ENCODE measurements at regions not wholly inside any gene's neighbourhood (a gene's known extent, or its start where the extent isn't known, plus 50 kb on each side); places are given as distances from the start of the nearest gene placed in this dataset.

DNA sequence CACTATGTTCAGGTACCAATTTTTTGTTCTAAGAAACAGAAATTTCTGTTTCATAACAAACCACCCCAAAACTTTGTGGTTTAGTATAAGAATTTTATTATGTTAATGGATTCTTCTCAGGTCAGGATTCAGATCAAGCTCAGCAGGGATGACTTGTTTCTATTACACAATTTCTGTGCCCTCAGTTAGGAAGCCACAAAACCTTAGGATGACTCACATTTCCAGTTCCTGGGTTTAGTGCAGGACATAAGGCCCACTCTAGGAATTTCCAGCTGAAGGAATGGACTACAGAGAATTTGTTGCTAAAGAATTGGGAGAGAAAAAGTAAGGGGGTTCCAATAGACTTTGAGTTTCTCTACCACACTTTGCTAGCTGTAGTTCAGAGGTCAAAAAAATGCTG, 629.3 kb downstream of the ANXA1 start (continued):
- TF ChIP-seq, protein P1, sequence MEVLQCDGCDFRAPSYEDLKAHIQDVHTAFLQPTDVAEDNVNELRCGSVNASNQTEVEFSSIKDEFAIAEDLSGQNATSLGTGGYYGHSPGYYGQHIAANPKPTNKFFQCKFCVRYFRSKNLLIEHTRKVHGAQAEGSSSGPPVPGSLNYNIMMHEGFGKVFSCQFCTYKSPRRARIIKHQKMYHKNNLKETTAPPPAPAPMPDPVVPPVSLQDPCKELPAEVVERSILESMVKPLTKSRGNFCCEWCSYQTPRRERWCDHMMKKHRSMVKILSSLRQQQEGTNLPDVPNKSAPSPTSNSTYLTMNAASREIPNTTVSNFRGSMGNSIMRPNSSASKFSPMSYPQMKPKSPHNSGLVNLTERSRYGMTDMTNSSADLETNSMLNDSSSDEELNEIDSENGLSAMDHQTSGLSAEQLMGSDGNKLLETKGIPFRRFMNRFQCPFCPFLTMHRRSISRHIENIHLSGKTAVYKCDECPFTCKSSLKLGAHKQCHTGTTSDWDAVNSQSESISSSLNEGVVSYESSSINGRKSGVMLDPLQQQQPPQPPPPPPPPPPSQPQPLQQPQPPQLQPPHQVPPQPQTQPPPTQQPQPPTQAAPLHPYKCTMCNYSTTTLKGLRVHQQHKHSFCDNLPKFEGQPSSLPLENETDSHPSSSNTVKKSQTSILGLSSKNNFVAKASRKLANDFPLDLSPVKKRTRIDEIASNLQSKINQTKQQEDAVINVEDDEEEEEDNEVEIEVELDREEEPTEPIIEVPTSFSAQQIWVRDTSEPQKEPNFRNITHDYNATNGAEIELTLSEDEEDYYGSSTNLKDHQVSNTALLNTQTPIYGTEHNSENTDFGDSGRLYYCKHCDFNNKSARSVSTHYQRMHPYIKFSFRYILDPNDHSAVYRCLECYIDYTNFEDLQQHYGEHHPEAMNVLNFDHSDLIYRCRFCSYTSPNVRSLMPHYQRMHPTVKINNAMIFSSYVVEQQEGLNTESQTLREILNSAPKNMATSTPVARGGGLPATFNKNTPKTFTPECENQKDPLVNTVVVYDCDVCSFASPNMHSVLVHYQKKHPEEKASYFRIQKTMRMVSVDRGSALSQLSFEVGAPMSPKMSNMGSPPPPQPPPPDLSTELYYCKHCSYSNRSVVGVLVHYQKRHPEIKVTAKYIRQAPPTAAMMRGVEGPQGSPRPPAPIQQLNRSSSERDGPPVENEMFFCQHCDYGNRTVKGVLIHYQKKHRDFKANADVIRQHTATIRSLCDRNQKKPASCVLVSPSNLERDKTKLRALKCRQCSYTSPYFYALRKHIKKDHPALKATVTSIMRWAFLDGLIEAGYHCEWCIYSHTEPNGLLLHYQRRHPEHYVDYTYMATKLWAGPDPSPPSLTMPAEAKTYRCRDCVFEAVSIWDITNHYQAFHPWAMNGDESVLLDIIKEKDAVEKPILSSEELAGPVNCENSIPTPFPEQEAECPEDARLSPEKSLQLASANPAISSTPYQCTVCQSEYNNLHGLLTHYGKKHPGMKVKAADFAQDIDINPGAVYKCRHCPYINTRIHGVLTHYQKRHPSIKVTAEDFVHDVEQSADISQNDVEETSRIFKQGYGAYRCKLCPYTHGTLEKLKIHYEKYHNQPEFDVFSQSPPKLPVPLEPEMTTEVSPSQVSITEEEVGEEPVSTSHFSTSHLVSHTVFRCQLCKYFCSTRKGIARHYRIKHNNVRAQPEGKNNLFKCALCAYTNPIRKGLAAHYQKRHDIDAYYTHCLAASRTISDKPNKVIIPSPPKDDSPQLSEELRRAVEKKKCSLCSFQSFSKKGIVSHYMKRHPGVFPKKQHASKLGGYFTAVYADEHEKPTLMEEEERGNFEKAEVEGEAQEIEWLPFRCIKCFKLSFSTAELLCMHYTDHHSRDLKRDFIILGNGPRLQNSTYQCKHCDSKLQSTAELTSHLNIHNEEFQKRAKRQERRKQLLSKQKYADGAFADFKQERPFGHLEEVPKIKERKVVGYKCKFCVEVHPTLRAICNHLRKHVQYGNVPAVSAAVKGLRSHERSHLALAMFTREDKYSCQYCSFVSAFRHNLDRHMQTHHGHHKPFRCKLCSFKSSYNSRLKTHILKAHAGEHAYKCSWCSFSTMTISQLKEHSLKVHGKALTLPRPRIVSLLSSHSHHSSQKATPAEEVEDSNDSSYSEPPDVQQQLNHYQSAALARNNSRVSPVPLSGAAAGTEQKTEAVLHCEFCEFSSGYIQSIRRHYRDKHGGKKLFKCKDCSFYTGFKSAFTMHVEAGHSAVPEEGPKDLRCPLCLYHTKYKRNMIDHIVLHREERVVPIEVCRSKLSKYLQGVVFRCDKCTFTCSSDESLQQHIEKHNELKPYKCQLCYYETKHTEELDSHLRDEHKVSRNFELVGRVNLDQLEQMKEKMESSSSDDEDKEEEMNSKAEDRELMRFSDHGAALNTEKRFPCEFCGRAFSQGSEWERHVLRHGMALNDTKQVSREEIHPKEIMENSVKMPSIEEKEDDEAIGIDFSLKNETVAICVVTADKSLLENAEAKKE (CRISPR knock-in tag; IDR thresholded peaks at IDR 0.05), result no peak
- no peak for TF ChIP-seq ZNF331 (CRISPR knock-in tag; IDR thresholded peaks at IDR 0.05; ENCODE audit: low read depth)

DNA sequence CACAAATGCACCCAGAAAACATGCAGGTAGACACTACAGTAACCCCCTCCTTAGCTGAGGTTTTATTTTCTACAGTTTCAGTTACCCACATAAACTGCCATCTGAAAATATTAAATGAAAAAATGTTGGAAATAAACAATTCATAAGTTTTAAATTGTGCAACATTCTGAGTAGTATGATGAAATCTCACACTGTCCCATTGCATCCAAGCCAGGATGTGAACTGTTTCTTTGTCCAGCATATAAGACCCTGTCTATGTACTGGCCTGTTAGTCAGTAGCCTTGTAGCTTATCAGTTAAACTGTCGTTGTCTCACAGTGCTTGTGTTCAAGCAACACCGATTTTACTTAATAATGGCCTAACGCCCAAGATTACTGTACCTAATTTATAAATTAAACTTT, 630.5 kb downstream of the ANXA1 start:
- Histone ChIP-seq H3K36me3 (ENCODE audit: insufficient read depth) (no peaks in the 10 kb centered on the region), H3K4me3 (no peak overlapping the region), H3K79me2 (replicated peaks; ENCODE audit: insufficient read depth) (no peaks in the 10 kb centered on the region), H3K27ac (ENCODE audit: low read depth) (no peak overlapping the region), H3K27me3 (ENCODE audit: insufficient read depth) (no peaks in the 10 kb centered on the region), H3K4me1 (ENCODE audit: insufficient read depth) (no peaks in the 10 kb centered on the region), H3K9me2 (ENCODE audit: insufficient read depth) (peaks cover 26% of the 10 kb centered on the region), H4K20me1 (replicated peaks; ENCODE audit: insufficient read depth) (no peaks in the 10 kb centered on the region), H3F3A (replicated peaks; ENCODE audit: low read depth) (no peaks in the 10 kb centered on the region), H2AFZ (no peak overlapping the region), H3K4me2 (no peak overlapping the region)
- H3K36me3 Mint-ChIP-seq (ENCODE audit: low read depth), result peaks cover 14% of the 10 kb centered on the region
- DNase-seq (ENCODE audit: low spot score) (no peak), ATAC-seq (no peak)
- no peaks in the 10 kb centered on the region; the same call in 2 of the 3 replicates for H3K4me1 Mint-ChIP-seq
- H3K27ac Mint-ChIP-seq, result no peak overlapping the region
- H3K9me3 Mint-ChIP-seq, result peaks cover 3% of the 10 kb centered on the region; the same call in 2 of the 3 replicates
- H3K4me3 Mint-ChIP-seq, result no peak overlapping the region
- peaks cover 2% of the 10 kb centered on the region for H3K27me3 Mint-ChIP-seq (ENCODE audit: insufficient read depth, low read depth, poor library complexity)
- TF ChIP-seq EZH2 (IDR thresholded peaks at IDR 0.05; ENCODE audit: low read depth, unreplicated experiment) (no peak), POLR2AphosphoS5 (IDR thresholded peaks at IDR 0.05; ENCODE audit: low read depth) (no peak), ZNF114 (CRISPR knock-in tag; IDR thresholded peaks at IDR 0.05) (no peak), CREB1 (CRISPR knock-in tag; IDR thresholded peaks at IDR 0.05; ENCODE audit: low read depth) (no peak), STAT1 (IDR thresholded peaks at IDR 0.05; ENCODE audit: unreplicated experiment) (no peak), NANOG (IDR thresholded peaks at IDR 0.05; ENCODE audit: borderline replicate concordance) (no peak)
- TF ChIP-seq, protein P1 (CRISPR knock-in tag; IDR thresholded peaks at IDR 0.05), result no peak
- TF ChIP-seq, protein P2, sequence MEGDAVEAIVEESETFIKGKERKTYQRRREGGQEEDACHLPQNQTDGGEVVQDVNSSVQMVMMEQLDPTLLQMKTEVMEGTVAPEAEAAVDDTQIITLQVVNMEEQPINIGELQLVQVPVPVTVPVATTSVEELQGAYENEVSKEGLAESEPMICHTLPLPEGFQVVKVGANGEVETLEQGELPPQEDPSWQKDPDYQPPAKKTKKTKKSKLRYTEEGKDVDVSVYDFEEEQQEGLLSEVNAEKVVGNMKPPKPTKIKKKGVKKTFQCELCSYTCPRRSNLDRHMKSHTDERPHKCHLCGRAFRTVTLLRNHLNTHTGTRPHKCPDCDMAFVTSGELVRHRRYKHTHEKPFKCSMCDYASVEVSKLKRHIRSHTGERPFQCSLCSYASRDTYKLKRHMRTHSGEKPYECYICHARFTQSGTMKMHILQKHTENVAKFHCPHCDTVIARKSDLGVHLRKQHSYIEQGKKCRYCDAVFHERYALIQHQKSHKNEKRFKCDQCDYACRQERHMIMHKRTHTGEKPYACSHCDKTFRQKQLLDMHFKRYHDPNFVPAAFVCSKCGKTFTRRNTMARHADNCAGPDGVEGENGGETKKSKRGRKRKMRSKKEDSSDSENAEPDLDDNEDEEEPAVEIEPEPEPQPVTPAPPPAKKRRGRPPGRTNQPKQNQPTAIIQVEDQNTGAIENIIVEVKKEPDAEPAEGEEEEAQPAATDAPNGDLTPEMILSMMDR (conservative IDR thresholded peaks at IDR 0.05; ENCODE audit: low read depth in 2 of 2), result no peak
